Colon (tissue), 2 donors: ENCODE measurements at regions not wholly inside any gene's neighbourhood (a gene's known extent, or its start where the extent isn't known, plus 50 kb on each side); places are given as distances from the start of the nearest gene placed in this dataset.

Source experiments
- FAIRE-seq: peaks from 2 replicates; lab custom pipeline; 2012; peaks lifted over from hg19 to GRCh38; lab: Jason Lieb, UNC
- donor health status: control.
- donor health status: control.

- no peak for FAIRE-seq
These were observed 650.5 kb downstream of the RNF144B start for GRCh38 chr6:19037607-19038006.

DNA sequence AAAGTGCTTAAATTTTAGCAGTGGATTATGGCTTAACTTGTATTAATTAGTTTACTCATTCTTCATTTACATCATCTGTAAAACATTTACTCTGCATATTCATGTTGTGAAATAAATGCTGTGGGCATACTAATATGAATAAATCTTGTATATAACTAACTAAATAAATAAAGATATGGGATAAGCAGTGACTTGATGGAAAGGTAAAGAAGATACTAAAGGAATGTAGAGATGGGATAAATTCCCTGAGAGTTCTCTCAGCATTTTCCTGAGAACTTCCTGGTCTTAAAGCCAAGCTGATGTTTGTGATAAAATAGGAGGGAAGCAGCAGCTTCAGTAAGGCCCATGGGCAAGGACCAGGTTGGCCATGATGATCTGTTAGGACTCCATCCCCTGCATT lies 652.1 kb downstream of the RNF144B start:
- no peak for FAIRE-seq

DNA sequence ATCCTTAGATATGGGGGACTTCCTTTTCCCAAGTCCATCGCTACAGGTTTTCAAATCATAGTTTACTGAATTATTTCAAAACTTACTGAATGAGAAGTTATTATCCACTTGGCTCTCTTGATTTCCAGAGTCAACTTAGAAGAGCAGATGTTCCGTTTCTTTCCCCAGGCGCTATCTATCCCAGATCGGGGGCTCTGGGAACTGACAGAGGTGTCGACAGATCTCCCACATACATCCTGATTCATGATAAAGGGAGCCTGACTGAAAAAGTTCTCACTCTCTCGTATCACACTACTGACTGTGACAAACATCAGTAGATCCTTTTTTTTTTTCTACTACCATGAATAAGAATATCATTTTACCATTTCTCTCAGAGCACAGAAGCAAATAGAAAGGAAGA lies 654.8 kb downstream of the RNF144B start:
- FAIRE-seq = no peak

- FAIRE-seq = no peak
These were observed 655.3 kb downstream of the RNF144B start for GRCh38 chr6:19042420-19042819.

GRCh38 chr6:19050765-19051164 lies 663.6 kb downstream of the RNF144B start:
- FAIRE-seq = no peak

- FAIRE-seq = no peak
These were observed 665.1 kb downstream of the RNF144B start for GRCh38 chr6:19052219-19052618.

GRCh38 chr6:19059102-19059501 lies 672.0 kb downstream of the RNF144B start:
- FAIRE-seq = no peak

DNA sequence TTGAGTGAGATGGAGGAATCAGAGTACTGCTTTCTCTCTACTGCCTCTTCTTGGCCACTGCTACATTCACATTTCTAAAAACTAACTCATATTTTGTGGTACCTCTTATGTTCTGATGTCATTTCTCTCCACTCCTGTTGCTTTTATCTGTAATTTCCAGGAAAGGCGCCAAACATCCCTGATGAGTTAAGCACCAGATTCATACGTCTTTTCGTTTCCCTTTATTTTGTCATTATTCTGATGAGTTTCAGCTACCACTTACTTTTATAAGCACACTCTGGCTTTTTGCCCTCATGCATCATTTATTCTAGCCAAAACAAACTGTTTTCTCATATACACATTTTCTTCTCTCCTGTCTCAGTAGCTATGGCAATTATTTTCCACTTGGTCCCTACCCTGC lies 680.0 kb downstream of the RNF144B start:
- no peak for FAIRE-seq

GRCh38 chr6:19070520-19070919 lies 683.4 kb downstream of the RNF144B start:
- no peak for FAIRE-seq

DNA sequence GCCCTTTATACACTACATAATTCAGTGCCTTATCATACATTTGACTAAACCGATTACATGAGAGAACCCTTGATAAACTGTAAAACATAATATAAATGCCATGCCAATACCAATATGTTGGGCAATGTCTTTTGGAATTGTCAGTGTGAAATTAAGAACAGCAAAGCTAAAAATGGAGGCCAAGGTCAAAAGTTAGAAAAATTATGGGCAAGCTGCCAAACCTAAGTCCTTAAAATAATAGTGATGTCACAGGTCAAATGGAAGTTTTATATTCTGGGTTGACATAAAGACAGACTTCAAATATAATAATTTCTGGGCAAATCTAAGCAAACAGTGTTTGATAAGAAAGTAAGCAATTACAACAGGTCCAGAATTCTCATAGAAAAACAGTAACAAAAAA lies 696.7 kb downstream of the RNF144B start:
- FAIRE-seq = no peak

DNA sequence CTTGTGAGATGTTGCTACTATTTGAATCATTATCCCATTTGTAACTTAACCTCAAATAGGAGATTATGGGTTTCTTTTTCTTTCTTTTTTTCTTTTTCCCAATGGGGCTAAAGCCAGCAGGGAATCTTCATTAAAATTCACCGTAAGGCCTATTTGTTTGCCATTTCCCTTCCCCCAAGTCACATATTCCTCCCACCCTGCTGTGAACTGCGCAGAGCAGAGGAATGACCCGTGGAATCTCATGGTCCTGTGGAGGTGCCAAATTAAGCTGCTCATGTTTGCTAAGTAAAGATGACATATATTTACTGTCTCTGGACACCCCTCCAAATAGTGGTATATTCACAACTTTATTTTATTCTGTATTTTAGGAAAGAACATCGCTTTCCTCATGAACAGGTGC lies 699.3 kb downstream of the RNF144B start:
- FAIRE-seq = no peak

- no peak for FAIRE-seq
These were observed 700.1 kb downstream of the RNF144B start for GRCh38 chr6:19087296-19087695.

DNA sequence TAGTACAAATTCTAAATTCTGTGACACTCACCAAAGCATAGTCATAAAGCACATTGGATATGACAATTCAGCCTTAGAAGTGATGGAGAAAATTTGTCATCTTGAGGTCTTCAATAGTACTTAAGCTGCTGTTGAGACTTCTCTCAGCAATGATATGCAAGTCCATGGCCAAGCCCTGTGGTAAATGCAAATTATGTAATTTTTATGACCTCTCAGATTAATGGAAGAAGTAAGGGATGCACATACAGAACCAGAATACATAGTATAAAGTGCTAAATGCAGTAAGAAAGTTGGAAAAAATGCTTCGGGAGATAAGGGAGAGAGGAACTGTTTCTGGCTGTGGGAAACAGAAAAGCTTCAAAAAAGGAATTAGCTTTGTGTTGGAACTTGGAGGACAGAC lies 700.7 kb downstream of the RNF144B start:
- FAIRE-seq = no peak

DNA sequence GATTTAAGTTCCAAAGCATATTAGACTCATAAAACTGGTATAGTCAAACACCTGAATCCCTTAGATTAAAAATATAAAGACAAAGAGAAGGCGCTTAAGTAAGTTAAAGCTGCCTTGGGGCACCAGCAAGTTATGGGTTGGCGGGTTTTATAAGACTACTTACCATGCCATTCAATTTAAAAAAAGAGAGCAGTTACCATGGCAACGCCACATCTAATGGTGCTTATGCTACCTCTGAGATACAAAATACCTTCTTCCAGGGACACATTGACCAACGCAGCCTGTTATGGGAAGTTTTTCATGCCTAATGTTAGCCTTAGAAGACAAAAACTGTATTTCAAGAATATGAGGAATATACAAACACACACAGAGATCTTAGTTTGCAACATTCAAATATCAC lies 713.6 kb downstream of the RNF144B start:
- no peak for FAIRE-seq

GRCh38 chr6:19102936-19103335 lies 715.8 kb downstream of the RNF144B start:
- FAIRE-seq = no peak

- FAIRE-seq = peak; percentile 45
These were observed 720.3 kb downstream of the RNF144B start for GRCh38 chr6:19107468-19107867.

DNA sequence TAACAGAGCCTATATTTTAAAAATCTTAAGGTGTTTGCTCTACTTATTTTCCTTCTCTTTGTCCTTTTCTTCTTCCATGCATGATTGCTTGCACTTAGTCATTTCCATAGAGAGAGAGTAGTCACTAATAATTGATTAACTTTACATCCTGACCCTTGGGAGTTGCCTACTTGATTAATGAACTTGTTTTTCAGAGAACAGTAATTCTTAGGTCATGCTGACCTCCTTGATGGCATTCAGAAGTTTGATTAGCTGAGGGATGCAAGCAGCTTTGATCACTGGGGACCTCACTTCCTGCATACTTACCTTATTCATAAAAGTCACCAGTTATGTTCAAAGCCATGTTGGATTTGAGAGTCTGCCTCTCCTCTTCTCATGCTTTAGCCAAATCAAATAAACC lies 715.6 kb upstream of the ID4 start:
- no peak for FAIRE-seq

GRCh38 chr6:19127081-19127480 lies 710.1 kb upstream of the ID4 start:
- no peak for FAIRE-seq

- FAIRE-seq = no peak
These were observed 708.5 kb upstream of the ID4 start for GRCh38 chr6:19128701-19129100.

DNA sequence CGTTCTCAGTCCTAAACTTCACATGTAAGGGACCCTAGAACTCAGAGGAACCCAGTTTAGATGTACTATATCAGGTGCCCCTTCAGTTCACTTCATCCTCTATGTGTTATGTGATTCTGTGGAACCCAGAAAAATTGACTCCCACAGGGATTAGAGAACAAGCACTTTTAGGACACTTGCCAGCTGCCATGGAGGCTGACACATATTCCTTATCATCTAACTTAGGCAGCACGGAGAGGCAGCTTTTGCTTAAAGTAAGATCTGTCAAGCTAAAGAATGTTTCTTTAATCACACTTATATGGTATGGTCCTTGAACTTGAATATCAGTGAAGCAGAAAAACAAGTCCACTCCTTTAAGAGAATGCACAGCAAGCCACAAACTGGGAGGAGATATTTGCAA lies 701.5 kb upstream of the ID4 start:
- no peak for FAIRE-seq

- no peak for FAIRE-seq
These were observed 699.7 kb upstream of the ID4 start for GRCh38 chr6:19137505-19137904.

DNA sequence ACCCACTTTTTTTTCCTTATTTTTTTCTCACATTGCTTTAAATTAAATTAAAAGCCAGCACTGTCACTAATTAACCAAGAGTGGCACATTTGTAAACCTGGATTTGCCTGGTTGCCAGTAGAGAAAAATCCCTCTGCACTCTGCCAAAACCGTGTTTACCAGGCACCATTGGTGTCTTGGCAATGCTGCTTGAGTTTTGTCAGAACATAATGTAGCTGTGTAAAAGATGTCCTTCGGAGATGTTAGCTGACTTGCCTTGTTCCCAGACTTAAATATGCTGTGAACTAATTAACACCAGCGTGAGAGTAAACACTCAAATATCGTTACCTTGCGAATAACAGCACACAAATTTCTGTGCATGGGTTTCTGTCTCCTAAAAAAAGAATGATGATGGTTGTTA lies 694.9 kb upstream of the ID4 start:
- FAIRE-seq = no peak

- no peak for FAIRE-seq
These were observed 686.9 kb upstream of the ID4 start for GRCh38 chr6:19150307-19150706.

DNA sequence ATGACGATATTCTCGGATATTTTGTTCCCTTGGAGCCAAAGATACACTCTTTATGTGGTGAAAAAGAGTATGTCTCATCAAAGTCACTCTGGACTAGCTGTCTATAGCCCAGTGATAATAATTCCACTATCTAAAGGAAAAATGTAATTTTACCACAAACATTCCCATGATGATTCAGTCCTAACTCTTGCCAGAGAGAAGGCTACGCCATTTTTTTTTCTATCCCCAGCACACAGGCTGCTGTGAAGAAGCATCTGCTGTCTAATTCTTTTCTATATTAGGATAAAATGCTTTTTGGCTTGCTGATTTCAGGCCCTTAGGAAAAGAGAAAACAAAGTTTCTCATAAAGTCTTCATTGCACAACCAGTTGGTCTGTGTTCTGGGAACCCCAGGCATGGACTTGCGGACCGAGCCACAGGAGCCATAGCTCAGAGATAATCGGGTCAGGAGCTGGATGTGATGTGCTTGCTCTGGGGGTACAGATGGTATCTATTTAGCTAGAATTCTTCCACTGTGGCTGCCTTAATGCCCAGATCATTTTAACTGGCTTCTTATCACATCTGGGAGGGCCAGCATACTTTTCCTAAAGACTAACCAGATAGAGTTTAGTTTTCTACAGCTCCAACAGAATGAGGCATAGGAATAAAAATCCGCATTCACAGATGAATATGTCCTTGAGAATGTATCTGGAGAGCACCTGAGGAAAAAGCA lies 683.7 kb upstream of the ID4 start:
- no peak for FAIRE-seq

DNA sequence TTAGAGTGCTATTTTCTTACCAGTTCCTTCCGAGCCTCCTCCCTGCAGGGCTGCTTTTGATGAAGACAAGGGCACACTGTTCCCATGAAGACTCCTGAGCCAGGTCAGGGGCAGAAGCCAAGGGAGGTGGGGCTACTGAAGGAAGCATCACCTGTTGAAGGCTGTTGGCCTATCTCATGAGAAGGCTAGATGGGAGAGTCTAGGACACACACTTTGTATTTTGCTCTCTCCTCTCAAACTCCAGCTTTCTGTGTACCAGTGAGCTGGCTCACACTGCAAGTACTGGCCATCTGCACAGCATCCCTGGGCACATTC lies 683.2 kb upstream of the ID4 start:
- FAIRE-seq = no peak
